GM19023 (cell line): ENCODE measurements at regions not wholly inside any gene's neighbourhood (a gene's known extent, or its start where the extent isn't known, plus 50 kb on each side); places are given as distances from the start of the nearest gene placed in this dataset.
"Not testable (repeated sequence)": the region's sequence is repeated elsewhere in the genome, so short reads cannot be mapped to it uniquely, and the experiment has no call there.

ENCODE experiments used
- ATAC-seq: cut with Tn5 transposase; IDR thresholded peaks from one replicate; pipeline ENCODE4 v1.9.1; 2021; ENCODE audit warnings: mild to moderate bottlenecking, moderate library complexity; ENCODE audit not compliant: unreplicated experiment

DNA sequence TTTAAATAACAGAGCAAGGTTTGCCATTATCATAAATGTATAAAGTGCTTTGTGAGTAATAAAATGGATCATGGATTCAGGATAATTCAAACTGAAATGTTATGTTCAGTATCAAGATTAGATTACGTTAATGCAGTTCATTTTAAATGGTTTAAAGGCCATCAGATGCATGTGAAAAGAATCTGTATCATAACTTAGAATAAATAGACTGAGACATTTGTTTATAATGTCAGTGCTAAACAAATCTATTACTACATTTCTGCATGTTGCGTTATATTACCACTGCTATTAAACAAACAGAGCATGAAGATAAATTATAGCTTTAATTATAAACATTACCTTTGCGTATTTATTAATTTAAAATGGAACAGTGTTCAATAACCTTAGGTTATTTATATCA is 160.2 kb downstream of the TOX3 start:
- ATAC-seq, result no peak

DNA sequence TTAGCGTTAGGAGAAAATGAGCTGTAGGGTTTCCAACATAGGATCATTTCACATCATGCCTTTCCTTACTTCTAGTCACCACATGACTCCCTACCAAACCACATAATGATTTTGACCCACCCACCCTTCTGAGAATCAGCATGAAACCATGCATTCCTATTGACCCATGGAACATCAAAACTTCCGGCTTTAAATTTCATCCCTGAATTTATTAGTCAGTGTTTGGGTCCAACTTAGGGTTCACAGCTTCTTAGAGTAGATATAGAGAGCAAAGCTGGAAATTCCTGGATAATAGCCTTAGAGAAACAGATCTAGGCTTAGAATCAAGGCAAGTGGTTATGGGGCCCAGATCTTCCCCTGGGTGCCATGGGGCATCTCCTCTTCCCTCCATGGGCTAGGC is 162.6 kb downstream of the TOX3 start:
- ATAC-seq, result no peak

DNA sequence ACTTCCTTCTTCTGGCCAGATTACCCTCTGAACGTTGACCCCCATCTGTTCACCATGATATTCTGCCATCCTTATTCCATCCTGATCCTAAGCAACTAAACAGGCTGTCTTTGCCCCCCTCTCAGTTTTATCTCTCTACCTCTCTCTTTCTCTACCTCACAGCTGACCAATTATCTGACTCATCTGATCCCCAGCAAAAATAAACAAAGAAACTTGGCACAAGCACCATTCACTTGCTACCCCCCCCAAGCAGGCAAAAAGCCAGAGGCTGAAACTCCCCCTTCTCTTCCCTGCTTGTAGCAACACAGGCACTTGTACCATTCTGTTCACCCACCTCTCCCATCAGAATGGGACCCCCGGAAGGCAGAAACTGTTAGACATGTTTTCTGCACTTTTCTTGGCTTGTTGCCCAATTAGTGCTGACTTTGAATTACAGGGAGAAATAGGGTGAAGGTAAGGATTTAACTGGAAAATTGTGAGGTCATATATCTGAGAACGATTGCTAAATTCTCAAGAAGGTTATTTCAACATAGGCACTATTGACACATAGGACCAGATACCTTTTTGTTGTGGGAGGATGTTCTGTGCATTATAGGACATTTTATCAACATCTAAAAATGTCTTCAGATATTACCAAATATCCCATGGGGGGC is 163.2 kb downstream of the TOX3 start:
- no peak for ATAC-seq

DNA sequence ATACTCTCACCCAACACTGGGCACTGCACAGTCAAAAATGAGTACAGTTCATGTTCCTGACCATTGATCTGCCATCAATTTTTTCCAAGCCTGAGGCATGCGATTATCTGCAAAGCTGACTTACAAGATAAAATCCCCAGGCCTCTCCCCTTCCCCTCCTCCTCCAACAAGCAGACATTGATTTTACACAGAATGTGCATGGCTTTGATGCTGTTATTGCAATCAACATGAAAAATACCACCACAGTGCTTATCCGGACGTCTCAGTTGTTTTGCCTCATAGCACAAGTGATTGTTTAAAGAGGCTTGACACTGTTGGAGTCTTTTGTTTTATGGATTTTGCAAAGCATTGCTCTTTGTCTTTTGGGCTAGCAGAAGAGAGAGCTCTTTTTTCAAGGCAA is 163.8 kb downstream of the TOX3 start:
- no peak for ATAC-seq

DNA sequence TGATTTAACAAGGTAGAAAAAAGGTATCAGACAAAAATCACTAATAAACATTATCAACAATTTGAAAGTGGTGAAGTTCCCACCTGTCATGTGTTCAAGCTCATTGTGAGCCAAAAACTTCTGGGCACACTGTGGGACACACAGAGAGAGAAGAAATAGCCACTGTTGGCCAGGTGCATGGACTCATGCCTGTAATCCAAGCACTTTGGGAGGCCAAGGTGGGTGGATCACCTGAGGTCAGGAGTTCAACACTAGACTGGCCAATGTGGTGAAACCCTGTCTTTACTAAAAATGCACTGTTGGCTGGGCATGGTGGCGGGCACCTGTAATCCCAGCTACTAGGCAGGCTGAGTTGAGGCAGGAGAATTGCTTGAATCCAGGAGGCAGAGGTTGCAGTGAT is 167.4 kb downstream of the TOX3 start:
- no peak for ATAC-seq

DNA sequence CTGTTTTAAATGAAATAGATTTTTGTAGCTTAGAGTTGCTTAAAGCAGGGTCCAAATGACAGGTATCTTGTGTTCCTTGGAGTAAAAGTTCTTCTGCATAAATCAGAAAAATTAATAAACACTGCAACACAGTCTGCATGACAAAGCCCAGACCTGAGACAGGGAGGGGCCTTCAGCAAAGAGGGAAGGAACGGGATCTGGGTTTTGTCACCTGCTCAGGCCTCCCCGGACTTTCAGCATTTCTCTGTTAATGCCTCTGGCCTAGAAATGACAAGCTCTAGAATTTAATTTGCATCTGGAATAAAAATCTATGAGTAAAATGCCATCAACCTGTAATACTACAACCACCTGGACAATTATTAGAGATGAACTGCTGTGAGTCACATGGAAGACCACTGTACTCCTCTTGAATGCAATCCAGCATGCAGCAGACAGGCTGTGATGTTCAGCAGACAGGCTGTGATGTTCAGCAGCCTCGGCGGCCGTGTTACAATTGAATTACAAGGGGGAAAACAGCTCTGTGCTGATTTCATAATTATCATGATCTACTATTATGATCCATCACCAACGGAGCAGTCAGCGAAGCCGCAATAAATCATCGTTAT is 170.2 kb downstream of the TOX3 start:
- ATAC-seq, result no peak

DNA sequence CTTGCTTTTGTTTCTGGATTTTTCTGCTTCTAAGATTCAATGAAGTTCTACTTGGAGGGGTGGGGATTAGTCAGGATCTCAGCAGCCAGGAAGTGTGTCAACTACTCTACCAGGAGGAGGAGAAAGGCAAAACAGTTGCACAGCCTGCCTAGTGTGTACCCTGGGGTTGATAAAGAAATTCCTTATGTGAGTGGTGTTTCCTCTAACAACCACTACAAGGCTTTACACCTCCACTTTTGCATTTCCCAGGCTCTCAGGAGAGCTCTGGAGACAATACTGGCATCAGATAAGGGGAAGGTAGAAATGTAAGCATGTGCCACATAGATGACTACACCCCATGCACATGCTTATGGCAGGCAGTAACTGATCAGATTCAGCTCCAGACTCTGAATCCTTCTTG is 174.6 kb downstream of the TOX3 start:
- no peak for ATAC-seq

DNA sequence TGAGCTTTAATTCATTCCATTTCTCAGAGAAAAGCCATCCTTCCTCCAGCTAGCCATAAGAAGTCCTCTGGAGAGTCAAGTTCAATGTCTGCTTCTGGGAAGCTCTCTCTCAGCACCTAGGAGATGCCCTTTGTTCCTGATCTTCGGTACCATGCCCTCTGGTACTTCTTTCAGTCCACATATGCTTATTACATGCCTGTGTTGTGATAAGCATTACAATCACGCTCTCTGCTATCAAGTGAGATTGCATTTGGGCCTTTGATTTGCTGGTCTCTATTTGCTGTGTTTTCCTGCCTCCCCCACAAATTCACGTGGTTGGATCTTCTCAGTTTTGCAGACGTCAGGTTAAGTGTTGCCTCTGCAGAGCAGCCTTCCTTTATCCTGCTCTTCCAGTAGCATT is 178.1 kb downstream of the TOX3 start:
- ATAC-seq, result no peak

DNA sequence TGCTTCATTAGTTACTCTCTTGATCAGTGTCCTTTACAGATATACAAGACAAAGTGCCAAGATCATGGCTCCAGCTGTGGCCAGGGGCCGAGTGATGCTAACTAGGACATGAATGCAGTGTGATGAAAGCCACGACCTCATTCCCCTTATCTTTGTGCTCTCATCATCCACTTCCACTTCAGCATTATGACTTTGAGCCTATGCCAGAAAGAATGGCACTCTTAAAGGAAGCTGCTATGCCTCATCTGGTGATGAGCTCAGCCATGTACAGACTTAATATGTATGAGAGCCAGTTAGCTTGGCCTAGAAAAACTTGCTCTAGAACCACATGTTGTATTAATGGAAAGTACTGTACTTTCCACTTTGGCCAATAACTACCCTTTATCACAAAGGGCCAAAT is 179.1 kb downstream of the TOX3 start:
- ATAC-seq, result no peak

DNA sequence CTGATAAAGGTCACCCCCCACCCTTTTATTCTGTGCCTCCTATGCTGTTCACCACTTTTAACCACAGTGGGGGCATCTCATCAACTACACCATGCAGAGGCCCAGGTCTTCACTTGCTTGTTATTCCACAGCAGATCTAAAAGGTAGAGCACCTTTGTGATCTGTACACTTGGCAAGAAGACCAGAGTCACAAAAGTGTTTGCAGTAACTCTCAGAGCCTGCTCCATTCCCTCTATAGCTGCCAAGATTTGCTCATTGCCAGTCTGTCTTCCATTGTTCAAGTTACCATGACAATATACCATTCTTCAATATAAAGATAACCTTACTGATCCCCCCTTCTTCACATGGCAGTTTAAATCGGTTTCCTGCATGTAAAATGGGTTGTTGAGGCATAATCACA is 180.0 kb downstream of the TOX3 start:
- no peak for ATAC-seq

DNA sequence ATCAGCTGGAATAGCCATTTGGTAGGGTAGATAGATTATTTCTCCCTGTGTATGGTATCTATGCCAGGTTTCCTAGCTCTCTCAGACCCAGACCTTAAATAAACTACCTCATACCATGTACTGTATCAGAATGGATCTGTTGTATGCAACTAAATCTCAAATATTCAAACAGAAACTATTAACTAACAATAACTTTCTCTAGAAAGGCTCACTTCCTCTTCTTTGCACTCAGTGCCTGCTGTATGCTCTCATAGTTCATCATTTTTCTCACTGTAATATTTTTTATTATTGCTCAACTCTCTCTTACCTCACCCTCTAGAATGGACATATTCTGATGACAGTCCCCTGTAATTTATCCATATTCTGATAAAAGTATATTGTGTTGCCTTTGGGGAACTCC is 182.4 kb downstream of the TOX3 start:
- no peak for ATAC-seq

DNA sequence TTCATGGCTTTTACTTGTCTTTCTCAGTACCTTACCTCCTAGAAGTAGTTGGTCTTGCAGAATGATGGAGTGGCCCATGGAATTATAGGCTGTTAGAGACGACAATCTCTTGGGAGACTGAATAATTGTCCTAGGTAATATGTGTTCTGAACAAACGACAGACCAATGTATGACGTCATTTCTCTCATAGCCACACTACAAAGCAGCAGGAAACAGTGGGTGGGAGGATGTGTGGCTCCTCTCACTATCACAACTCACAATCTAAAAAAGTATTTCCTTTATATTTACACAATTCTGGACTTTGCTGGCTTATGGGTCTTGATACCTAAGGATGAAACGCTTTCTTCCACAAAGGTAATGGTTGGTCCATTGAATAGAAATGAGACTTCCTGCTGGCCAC is 183.9 kb downstream of the TOX3 start:
- no peak for ATAC-seq

DNA sequence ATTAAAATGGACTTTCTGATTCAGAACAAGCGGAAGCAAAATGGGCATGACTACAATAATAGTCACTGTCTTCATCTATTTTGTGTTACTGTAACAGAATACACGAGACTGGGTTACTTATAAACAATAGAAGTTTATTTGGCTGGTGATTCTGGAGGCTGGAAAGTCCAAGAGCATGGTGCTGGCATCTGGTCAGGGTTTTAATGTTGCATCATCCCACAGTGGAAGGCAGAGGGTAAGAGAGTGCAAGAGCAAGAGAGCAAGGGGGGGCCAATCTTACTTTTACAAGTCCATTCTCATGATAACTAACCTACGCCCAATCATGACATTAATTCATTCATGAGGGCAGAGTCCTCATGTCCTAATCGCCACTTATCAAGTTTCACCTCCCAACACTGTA is 189.2 kb downstream of the TOX3 start:
- ATAC-seq, result no peak

DNA sequence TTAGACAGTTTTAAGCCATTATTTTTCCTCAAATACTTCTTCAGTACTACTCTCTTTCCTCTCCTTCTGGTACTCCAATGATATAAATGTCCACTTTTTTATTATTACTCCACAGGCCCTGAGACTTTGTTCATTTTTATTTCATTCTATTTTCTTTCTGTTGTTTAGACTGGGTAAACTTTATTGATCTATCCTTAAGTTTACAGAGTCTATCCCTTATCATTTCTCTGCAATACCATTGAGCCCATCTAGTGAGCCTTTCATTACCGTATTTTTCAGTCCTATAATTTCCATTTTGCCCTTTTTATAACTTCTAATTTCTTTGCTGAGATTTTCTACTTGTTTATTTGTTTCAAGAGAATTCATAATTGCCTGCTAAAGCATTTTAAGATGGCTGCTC is 193.7 kb downstream of the TOX3 start:
- no peak for ATAC-seq

DNA sequence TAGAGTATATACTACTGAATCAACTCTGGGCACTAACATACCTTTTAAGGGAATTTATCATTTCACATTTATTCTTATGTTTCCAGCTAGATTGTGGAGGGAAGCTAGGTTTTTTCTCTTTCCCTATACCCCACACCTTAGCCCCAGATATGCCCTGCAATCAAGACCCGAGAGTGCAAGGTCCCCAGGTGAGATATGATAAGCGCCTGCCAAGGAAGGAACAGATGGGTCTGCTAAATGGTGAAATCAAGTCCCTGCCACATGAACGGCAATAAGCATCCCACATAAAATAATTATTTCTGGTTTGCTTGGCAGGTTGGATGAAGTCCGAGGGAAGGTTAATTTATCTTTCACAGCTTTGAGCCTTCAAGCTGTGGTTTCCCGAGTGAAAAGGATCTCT is 195.5 kb downstream of the TOX3 start:
- ATAC-seq, result no peak

DNA sequence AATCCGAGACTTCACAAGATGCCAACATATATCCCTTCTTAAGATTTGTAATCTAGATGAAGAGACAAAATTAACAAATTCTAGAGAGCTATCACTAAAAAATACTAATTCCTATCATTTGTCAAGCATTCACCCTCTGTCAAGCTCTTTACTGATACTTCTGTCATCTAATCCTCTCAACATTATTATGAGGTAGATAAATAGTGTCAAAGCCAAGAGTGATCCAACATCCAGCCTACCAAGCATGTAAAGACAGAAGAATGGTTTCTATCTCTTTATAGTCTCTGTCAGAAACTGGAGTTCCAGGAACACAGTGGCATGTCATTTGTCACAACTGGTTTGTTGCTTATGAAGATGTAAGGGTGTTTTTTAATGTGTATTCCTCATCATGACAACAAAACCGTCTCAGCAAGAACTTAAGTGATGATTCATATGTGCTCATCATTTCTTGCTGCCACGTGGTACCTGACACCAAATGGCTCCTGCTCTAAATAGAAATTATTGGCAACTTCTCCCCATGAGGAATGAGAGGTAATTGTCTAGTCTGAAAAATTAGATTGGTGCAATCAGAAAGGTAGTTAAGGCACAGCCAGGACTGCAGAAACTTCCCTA is 196.8 kb downstream of the TOX3 start:
- no peak for ATAC-seq

DNA sequence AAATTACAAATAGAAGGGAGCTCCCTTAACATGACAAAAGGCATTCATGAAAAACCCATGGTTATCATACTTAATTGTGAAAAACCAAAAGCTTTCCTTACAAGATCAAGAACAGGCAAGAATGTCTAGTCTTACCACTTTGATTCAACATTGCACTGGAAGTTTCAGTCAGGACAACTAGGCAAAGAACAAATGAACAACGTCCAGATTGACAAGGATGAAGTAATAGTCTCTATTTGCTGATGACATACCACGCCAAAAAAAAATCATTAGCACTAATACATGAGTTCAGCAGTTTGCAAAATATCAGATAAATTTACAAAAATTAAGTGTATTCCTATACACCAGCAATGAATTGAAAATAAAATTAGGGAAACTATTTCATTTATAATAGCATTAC is 200.2 kb downstream of the TOX3 start:
- no peak for ATAC-seq

DNA sequence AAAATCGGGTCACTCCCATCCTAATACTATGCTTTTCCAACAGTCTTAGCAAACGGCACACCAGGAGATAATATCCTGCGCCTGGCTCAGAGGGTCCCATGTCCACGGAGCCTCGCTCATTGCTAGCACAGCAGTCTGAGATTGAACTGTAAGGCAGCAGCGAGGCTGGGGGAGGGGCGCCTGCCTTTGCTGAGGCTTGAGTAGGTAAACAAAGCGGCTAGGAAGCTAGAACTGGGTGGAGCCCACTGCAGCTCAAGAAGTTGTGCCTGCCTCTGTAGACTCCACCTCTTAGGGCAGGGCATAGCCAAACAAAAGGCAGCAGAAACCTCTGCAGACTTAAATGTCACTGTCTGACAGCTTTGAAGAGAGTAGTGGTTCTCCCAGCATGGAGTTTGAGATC is 213.3 kb downstream of the TOX3 start:
- ATAC-seq, result not testable (repeated sequence)

DNA sequence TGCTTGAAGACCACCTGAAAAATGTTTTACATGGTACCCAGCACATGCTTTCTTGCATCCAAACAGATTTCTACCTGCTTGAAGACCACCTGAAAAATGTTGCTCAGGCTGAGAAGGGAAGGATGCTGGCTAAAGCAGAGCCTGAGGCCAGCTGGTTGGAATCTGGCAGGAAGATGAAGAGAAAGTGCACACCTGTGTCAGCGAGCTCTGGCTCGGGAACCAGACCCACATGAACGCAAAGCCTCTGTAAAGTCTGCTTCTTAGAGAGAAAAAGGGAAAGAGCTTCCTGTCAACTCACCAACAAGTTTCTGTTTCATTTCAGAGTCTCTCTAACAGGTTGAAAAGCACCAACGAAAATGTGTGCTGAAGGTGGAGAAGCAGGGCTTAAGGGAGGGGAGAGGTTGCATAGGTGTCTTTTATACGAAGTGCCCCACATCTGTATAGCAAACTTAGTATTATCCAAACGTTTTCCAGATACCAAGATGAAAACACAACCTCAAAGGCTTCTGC is 226.0 kb downstream of the TOX3 start:
- ATAC-seq, result no peak

DNA sequence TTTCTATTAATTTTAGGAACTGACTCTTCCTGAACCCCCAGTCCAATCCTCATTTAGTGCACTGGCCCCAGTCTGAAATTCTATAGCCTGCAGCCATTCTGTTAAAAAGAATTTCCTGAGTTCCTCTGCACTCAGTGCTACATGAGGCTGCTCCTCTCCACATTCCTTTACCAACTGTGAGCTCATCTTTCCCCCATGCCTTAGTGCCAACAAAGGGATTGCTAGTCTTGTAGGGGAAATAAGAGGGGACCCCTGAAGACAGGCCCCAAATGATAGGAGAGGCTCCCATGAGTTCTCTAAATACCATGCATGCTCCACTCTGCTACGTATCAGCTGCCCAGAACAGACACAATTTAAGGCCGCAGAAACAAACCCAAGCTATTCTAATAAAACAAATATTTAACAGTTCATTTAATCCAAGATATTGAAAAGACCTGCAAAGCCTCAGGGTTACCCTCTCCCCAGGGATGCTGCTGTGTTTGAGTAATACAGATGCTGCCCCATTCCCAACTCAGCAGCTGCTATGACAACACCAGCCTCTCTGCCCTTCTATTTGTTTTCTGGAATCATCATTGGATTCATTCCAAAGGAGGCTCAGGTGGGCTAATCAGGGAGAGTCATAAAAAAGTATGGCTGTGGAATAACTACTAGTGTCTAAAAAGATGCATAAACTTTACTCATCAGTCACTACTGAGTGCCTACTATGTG is 228.5 kb downstream of the TOX3 start:
- no peak for ATAC-seq

DNA sequence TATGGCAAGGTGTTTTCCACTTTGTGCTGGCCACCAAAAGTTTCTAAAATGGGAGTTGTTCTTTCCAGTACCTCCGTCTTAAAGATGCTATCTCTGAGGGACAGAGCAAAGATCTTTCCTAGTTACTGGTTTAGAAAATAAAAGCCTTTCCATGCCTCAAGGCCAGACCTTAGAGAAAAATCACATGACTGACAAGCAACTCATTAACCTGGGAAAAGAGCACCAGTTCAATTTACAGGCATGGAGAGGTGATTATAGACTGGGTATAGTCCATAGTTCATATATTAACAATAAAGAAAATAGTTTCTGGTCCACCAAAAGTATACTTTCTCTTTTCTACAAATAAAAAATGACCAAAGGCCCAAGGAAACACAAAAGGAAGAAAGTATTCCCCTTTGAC is 230.7 kb downstream of the TOX3 start:
- no peak for ATAC-seq

DNA sequence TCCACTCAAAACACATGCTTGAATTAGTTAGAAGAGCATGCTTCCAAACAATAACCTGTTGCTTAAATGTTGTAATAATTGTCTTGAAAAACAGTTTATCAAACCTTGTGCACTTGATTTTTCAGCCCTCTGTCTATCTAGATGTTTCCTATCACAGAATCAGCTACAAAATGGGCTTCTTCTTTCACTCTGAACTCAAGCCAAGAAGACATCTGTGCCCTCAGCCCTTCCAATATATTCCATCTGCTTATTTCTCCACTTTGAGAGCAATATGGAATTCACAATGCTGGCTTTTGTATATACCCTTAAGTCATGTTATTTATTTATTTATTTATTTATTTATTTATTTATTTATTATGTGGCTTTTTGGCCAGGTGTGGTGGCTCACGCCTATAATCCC is 234.2 kb downstream of the TOX3 start:
- no peak for ATAC-seq
